OCI-LY7 (cell line): ENCODE measurements at regions not wholly inside any gene's neighbourhood (a gene's known extent, or its start where the extent isn't known, plus 50 kb on each side); places are given as distances from the start of the nearest gene placed in this dataset.

ENCODE experiments used
- EZH2phosphoT487 ChIP-seq: fragments of 200-600 bp; sonication (generic); IDR thresholded peaks from 2 replicates; pipeline ENCODE4 v1.6.1; 2018; ENCODE audit warnings: low read depth, borderline replicate concordance, mild to moderate bottlenecking, mixed run types, antibody characterized with exemption, low read length, moderate library complexity, mixed read lengths
- TF ChIP-seq, protein P1 (sequence below): fragments of 200-600 bp; sonication (generic); conservative IDR thresholded peaks from 2 replicates; pipeline ENCODE4 v1.5.1; 2014; ENCODE audit warnings: mild to moderate bottlenecking, antibody characterized with exemption, low read length, moderate library complexity, mixed read lengths

DNA sequence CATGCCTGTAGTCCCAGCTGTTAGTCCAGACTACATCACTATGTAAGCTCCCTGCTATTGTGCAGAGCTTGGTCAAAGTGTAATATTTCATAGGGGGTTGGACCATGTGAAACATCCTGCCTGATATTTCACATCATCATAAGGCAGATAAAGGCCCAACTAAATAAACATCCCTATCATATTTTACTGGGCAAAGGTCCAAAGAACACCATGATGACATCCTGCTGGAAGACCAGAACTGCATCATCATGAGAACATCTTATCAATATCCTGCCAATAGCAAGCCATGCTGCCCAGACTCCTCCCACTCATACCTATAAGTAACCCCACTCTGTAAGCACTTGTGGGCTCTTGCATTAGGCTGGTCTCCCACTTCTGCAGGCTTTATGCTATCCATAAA, 88.6 kb downstream of the EIF1AY start:
- TF ChIP-seq, protein P1, sequence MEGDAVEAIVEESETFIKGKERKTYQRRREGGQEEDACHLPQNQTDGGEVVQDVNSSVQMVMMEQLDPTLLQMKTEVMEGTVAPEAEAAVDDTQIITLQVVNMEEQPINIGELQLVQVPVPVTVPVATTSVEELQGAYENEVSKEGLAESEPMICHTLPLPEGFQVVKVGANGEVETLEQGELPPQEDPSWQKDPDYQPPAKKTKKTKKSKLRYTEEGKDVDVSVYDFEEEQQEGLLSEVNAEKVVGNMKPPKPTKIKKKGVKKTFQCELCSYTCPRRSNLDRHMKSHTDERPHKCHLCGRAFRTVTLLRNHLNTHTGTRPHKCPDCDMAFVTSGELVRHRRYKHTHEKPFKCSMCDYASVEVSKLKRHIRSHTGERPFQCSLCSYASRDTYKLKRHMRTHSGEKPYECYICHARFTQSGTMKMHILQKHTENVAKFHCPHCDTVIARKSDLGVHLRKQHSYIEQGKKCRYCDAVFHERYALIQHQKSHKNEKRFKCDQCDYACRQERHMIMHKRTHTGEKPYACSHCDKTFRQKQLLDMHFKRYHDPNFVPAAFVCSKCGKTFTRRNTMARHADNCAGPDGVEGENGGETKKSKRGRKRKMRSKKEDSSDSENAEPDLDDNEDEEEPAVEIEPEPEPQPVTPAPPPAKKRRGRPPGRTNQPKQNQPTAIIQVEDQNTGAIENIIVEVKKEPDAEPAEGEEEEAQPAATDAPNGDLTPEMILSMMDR: no peak
- TF ChIP-seq EZH2phosphoT487: no peak
